HFFc6 (cell line): ENCODE measurements at regions not wholly inside any gene's neighbourhood (a gene's known extent, or its start where the extent isn't known, plus 50 kb on each side); places are given as distances from the start of the nearest gene placed in this dataset.
A peak's percentile ranks its signal among the peaks of the same experiment; 100 is the strongest.

Experiments
- DNase-seq: peaks from one replicate; pipeline ENCODE4 v3.0.0-alpha.2; 2018
- H3K27ac Mint-ChIP-seq: 2 replicates; pipeline ENCODE4 v1.8.0; 2020; ENCODE audit warnings: mild to moderate bottlenecking, mixed read lengths
- H3K27me3 Mint-ChIP-seq: 2 replicates; pipeline ENCODE4 v1.8.0; 2021; ENCODE audit warnings: mild to moderate bottlenecking, moderate library complexity, mixed read lengths; ENCODE audit not compliant: insufficient read depth
- H3K36me3 Mint-ChIP-seq: 2 replicates; pipeline ENCODE4 v1.8.0; 2021; ENCODE audit warnings: low read depth, mixed read lengths
- H3K4me1 Mint-ChIP-seq: 2 replicates; pipeline ENCODE4 v1.8.0; 2020; ENCODE audit warnings: low read depth, mixed read lengths
- H3K4me3 Mint-ChIP-seq: 2 replicates; pipeline ENCODE4 v1.8.0; 2020; ENCODE audit warnings: mild to moderate bottlenecking, moderate library complexity, mixed read lengths
- H3K9me3 Mint-ChIP-seq: 2 replicates; pipeline ENCODE4 v1.8.0; 2020; ENCODE audit warnings: mild to moderate bottlenecking, mixed read lengths
- CTCF ChIP-seq: fragments of 200-600 bp; sonication (generic); IDR thresholded peaks from 2 replicates; pipeline ENCODE4 v1.5.0; 2021; ENCODE audit warnings: antibody characterized with exemption, mild to moderate bottlenecking

DNA sequence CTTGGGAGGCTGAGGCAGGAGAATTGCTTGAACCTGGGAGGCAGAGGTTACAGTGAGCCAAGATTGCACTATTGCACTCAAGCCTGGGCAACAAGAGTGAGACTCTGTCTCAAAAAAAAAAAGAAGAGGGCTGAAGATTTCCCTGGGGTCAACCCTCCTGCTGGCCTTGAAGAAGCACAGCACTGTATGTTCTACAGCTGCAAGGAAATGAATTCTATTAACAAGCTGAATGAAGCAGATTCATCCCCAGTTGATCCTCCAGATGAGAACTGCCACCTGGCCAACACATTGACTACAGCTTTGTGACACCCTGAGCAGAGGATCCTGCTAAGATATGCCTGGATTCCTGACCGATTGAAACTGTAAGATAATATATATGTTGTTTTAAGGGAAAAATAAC is 129.5 kb downstream of the ADSS2 start:
- DNase-seq = no peak
- H3K36me3 Mint-ChIP-seq = peaks cover 13% of the 10 kb centered on the region; the same call in 1 of the 2 replicates
- peaks cover 67% of the 10 kb centered on the region for H3K4me1 Mint-ChIP-seq
- peak overlapping the region; percentile 61; the same call in 1 of the 2 replicates for H3K4me3 Mint-ChIP-seq
- H3K27me3 Mint-ChIP-seq = peaks cover 2% of the 10 kb centered on the region
- no peak for TF ChIP-seq CTCF
- H3K27ac Mint-ChIP-seq = peak overlapping the region; percentile 86
- no peaks in the 10 kb centered on the region for H3K9me3 Mint-ChIP-seq

DNA sequence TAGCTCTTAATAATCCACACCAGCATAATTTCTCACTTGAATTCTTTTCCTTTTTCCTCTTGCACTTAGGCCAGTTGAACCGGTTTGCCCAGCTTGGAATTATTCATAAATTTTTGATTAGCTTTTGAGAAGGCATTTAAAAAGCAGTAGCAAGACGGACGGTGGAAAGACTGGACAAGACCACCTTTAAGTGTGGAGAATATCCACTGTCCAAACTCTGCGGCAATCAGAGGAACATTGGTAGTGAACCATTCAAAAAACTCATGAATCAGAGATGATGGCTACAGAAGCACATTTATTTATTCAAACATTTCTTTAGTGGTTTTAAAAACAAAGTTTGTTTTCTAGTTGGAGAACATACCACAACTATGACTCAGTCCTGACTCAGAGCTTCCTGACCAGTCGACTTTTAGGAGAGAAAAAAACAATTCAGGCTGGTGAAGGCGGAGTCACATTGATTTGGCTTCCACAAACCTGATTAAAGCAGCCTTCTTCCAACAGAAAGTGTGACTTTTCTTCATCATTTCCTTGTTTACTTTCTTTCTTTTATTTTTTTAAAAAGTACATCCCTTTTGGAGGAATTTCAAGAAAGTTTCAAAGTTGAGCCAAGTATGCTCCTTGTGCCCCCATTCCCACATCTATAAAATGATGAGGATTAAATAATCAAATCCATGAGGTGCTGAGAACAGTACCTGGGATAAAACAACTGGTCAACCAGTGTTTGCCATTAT is 128.8 kb downstream of the ADSS2 start:
- Mint-ChIP-seq H3K36me3 (peaks cover 13% of the 10 kb centered on the region), H3K4me1 (peaks cover 67% of the 10 kb centered on the region), H3K27ac (peak overlapping the region; percentile 86), H3K4me3 (peak overlapping the region; percentile 61), H3K27me3 (peaks cover 2% of the 10 kb centered on the region), H3K9me3 (no peaks in the 10 kb centered on the region)
- TF ChIP-seq CTCF = no peak
- DNase-seq = peak; percentile 96

GRCh38 chr1:244324176-244324883 is 127.4 kb downstream of the ADSS2 start:
- Mint-ChIP-seq H3K9me3 (no peaks in the 10 kb centered on the region), H3K4me1 (peaks cover 64% of the 10 kb centered on the region), H3K36me3 (peaks cover 20% of the 10 kb centered on the region), H3K27ac (peak overlapping the region; percentile 62), H3K4me3 (no peak overlapping the region), H3K27me3 (peaks cover 2% of the 10 kb centered on the region)
- no peak for TF ChIP-seq CTCF
- DNase-seq = no peak

DNA sequence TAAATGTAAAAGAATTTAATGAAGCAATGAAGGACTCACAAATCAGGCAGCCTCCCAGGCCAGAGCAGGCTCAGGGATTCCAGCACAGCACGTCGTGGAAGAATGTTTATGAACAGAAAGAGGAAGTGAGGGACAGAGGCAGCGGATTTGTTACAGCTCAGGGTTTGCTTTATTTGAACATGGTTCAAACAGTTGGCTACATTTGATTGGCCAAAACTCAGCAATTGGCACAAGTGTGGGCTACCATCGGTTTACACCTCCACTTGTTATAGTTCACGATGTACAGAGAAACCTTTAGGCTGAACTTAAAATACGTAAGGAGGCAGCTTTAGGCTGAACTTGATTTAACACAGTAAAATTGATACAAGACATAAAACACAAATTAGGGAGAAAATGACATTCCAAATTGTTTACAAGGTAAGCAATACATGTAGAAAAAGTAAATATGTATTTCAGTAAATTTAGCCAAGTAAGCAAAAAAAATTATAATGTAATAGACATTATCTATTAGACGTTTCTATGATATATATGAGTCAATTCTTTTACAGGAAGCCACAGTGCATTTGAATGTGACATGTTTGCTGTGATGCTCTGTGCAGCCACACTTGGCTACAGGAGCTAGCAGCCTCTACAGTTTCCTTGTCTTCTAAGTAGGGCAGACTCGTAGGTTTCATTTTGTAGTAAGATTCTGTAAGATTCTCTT is 126.5 kb downstream of the ADSS2 start:
- H3K4me1 Mint-ChIP-seq = peaks cover 64% of the 10 kb centered on the region
- TF ChIP-seq CTCF = no peak

GRCh38 chr1:244326757-244327156 is 125.0 kb downstream of the ADSS2 start:
- peaks cover 14% of the 10 kb centered on the region for H3K36me3 Mint-ChIP-seq
- no peak overlapping the region for H3K4me3 Mint-ChIP-seq
- H3K27ac Mint-ChIP-seq = no peak overlapping the region
- peaks cover 63% of the 10 kb centered on the region for H3K4me1 Mint-ChIP-seq
- H3K9me3 Mint-ChIP-seq = no peaks in the 10 kb centered on the region
- DNase-seq = no peak
- peaks cover 2% of the 10 kb centered on the region for H3K27me3 Mint-ChIP-seq
- no peak for TF ChIP-seq CTCF

More for the DNA sequence above, 126.5 kb downstream of the ADSS2 start:
- peak overlapping the region; percentile 62 for H3K27ac Mint-ChIP-seq
- no peak overlapping the region for H3K4me3 Mint-ChIP-seq
- H3K9me3 Mint-ChIP-seq = no peaks in the 10 kb centered on the region
- H3K27me3 Mint-ChIP-seq = peaks cover 2% of the 10 kb centered on the region
- H3K36me3 Mint-ChIP-seq = peaks cover 14% of the 10 kb centered on the region
- no peak for DNase-seq
